ENCODE measurements at regions not wholly inside any gene's neighbourhood (a gene's known extent, or its start where the extent isn't known, plus 50 kb on each side); places are given as distances from the start of the nearest gene placed in this dataset.

DNA sequence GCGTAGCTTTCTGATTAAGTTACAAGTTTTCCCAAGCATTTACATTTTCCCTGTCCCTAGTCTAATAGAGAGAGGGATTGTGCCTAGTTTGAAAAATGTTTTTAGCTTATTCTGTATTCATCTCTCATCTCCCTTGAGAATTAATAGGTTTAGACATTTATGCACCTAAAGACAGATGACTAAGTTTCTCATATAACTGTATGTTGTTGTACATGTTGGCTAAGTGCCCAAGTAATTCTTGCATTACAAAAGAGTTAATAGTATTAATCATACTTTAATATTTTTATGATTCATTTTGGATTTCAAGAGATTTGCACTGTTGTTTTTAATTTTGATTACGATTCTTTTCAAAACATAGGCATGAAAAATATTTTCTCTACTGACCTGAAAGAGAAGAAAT is 109.0 kb upstream of the TBL1XR1 start:
- no peak for DNase-seq (ENCODE audit: low spot score)
- TF ChIP-seq, protein P1, sequence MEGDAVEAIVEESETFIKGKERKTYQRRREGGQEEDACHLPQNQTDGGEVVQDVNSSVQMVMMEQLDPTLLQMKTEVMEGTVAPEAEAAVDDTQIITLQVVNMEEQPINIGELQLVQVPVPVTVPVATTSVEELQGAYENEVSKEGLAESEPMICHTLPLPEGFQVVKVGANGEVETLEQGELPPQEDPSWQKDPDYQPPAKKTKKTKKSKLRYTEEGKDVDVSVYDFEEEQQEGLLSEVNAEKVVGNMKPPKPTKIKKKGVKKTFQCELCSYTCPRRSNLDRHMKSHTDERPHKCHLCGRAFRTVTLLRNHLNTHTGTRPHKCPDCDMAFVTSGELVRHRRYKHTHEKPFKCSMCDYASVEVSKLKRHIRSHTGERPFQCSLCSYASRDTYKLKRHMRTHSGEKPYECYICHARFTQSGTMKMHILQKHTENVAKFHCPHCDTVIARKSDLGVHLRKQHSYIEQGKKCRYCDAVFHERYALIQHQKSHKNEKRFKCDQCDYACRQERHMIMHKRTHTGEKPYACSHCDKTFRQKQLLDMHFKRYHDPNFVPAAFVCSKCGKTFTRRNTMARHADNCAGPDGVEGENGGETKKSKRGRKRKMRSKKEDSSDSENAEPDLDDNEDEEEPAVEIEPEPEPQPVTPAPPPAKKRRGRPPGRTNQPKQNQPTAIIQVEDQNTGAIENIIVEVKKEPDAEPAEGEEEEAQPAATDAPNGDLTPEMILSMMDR (IDR thresholded peaks at IDR 0.05; ENCODE audit: extremely low read depth, missing control alignments) = no peak

DNA sequence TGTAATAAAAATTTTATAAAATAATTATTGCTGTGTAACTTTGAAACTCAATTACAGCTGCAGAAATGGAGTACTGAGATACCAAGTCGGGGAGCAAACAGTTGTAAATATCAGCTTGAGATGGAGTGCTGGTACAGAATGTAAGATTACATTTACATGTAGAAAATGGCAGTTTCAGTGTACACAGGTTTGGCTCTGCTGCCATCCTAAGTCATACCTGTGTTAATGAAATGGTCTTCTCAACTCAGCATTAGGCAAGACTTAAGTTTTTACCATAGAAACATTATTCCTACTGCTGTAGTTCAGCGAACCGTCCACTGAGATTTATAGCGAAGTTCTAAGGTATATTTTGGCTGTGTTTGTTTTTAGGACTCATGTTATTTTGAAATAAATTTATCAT is 110.1 kb upstream of the TBL1XR1 start:
- DNase-seq (ENCODE audit: low spot score) = no peak
- TF ChIP-seq, protein P1 (IDR thresholded peaks at IDR 0.05; ENCODE audit: extremely low read depth, missing control alignments) = no peak

DNA sequence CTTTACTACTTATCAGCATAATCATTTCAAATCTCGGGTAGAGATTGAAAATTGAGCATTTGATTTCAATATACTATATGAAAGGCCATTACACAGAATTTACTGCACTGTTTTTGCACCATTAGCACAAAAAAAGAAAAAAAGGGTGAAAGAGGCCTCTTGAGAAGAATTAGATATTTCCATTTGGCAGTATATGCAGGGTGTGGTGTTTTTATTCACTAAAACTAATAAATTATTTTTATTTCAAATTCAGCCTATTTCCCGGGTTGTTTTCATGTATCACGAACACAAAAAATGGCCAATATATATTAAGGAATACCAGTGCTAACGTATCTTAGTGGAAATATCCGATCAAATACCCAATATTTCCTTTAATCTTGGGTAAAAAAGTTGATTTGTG is 110.5 kb upstream of the TBL1XR1 start:
- TF ChIP-seq, protein P1 (IDR thresholded peaks at IDR 0.05; ENCODE audit: extremely low read depth, missing control alignments) = no peak
- DNase-seq (ENCODE audit: low spot score) = no peak

DNA sequence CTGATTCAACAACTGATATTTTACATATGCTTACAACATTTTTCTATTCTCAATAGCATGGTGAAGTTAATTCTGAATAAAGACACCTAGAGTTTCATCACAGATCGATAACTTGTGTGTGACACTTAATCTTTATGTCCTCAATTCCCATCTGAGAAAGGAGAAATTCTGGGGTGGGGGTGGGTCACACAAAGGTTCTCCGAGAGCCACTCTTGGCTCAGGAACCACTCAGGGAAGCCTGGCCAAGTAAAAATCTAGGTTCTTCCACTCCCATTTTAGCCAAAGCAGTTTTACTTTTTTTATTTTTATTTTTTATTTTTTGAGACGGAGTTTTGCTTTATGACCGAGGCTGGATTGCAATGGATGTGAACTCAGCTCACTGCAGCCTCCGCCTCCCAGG is 111.0 kb upstream of the TBL1XR1 start:
- DNase-seq (ENCODE audit: low spot score) = no peak
- TF ChIP-seq, protein P1 (IDR thresholded peaks at IDR 0.05; ENCODE audit: extremely low read depth, missing control alignments) = no peak

DNA sequence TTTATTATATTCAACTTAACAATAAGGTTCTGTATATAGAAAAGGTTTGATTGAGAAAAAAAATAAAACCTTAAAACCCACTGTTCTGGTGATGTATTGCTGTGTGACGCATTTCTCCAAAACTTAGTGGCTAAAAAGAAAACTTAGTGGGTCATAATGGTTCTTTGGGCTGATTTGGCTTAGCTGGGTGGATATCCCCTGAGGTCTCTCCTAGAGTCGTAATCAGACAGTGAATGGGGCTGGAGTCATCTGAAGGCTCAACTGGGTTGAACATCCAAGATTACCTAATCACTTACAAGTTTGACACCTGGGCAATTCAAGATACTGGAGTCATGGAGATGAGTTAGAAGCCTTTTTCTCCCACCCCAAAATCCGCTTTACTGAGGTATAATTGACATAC is 111.6 kb upstream of the TBL1XR1 start:
- TF ChIP-seq, protein P1 (IDR thresholded peaks at IDR 0.05; ENCODE audit: extremely low read depth, missing control alignments) = no peak
- no peak for DNase-seq (ENCODE audit: low spot score)

DNA sequence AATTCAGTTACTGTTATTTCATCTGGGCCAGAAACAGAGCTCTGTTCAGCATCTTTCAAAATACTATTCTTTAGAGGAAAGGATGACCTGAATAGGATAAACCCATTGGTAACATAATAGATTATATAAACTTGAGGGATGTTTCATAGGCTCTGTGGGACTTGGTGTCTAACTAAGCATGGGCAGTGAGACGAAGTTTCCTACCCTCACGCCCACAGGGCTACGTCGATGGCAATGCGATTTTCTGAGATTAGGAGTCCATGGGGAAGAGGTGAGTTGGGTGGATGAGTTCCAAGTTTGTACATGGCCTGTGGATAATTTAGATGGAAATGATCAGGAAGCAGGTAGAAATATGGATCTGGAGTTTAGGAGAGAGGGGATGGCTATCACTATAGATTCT is 115.2 kb upstream of the TBL1XR1 start:
- TF ChIP-seq, protein P1 (IDR thresholded peaks at IDR 0.05; ENCODE audit: extremely low read depth, missing control alignments) = no peak
- no peak for DNase-seq (ENCODE audit: low spot score)

DNA sequence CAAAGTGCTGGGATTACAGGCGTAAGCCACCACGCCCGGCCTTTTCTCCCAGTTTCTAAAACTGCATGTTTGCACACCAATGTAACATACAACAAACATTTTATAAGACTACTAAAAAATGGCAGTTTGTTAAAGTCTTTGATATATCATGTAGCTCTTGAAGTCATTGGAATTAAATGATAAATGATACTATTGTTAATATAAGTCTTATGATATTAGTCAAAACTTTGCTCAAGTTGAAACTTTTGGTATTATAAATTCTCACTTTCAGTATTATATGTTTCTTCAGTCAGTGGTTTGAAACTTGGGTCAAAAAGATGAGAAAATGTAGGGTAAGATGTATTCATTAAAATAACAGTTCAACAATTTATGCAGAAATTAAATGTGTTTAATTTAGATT is 117.6 kb upstream of the TBL1XR1 start:
- peak; percentile 49 for DNase-seq (ENCODE audit: low spot score)
- TF ChIP-seq, protein P1 (IDR thresholded peaks at IDR 0.05; ENCODE audit: extremely low read depth, missing control alignments) = no peak
